ENCODE measurements at regions not wholly inside any gene's neighbourhood (a gene's known extent, or its start where the extent isn't known, plus 50 kb on each side); places are given as distances from the start of the nearest gene placed in this dataset.

GRCh38 chr7:24212073-24212472 lies 71.9 kb upstream of the NPY start:
- H3K9me3 Mint-ChIP-seq: no peaks in the 10 kb centered on the region
- no peak for DNase-seq (ENCODE audit: low spot score)
- peaks cover 10% of the 10 kb centered on the region for H3K27me3 Mint-ChIP-seq (ENCODE audit: low read depth)
- no peak overlapping the region for H3K27ac Mint-ChIP-seq
- no peaks in the 10 kb centered on the region for H3K4me1 Mint-ChIP-seq (ENCODE audit: low read depth)
- H3K36me3 Mint-ChIP-seq (ENCODE audit: low read depth): no peaks in the 10 kb centered on the region
- H3K4me3 Mint-ChIP-seq: no peak overlapping the region

- no peaks in the 10 kb centered on the region for H3K4me1 Mint-ChIP-seq (ENCODE audit: low read depth)
- no peak for DNase-seq (ENCODE audit: low spot score)
- peaks cover 6% of the 10 kb centered on the region for H3K27me3 Mint-ChIP-seq (ENCODE audit: low read depth)
- H3K36me3 Mint-ChIP-seq (ENCODE audit: low read depth): no peaks in the 10 kb centered on the region
- H3K27ac Mint-ChIP-seq: no peak overlapping the region
- no peak overlapping the region for H3K4me3 Mint-ChIP-seq
- no peaks in the 10 kb centered on the region for H3K9me3 Mint-ChIP-seq
These were observed 70.7 kb upstream of the NPY start for GRCh38 chr7:24213311-24213710.

- no peak for DNase-seq (ENCODE audit: low spot score)
- no peaks in the 10 kb centered on the region for H3K4me1 Mint-ChIP-seq (ENCODE audit: low read depth)
- no peaks in the 10 kb centered on the region for H3K9me3 Mint-ChIP-seq
These were observed 69.3 kb upstream of the NPY start for GRCh38 chr7:24214670-24215069.

GRCh38 chr7:24216576-24217125 lies 67.3 kb upstream of the NPY start:
- DNase-seq (ENCODE audit: low spot score): no peak

More at GRCh38 chr7:24214670-24215069, 69.3 kb upstream of the NPY start:
- Mint-ChIP-seq H3K36me3 (ENCODE audit: low read depth) (no peaks in the 10 kb centered on the region), H3K27me3 (ENCODE audit: low read depth) (peaks cover 6% of the 10 kb centered on the region), H3K27ac (no peak overlapping the region), H3K4me3 (no peak overlapping the region)

GRCh38 chr7:24221500-24221899 lies 62.5 kb upstream of the NPY start:
- Mint-ChIP-seq H3K27ac (no peak overlapping the region), H3K4me3 (no peak overlapping the region), H3K27me3 (ENCODE audit: low read depth) (peaks cover 27% of the 10 kb centered on the region), H3K9me3 (peaks cover 18% of the 10 kb centered on the region), H3K36me3 (ENCODE audit: low read depth) (no peaks in the 10 kb centered on the region), H3K4me1 (ENCODE audit: low read depth) (no peaks in the 10 kb centered on the region)
- no peak for DNase-seq (ENCODE audit: low spot score)

More at GRCh38 chr7:24216576-24217125, 67.3 kb upstream of the NPY start:
- Mint-ChIP-seq H3K4me1 (ENCODE audit: low read depth) (no peaks in the 10 kb centered on the region), H3K36me3 (ENCODE audit: low read depth) (no peaks in the 10 kb centered on the region), H3K27ac (no peak overlapping the region), H3K27me3 (ENCODE audit: low read depth) (peaks cover 8% of the 10 kb centered on the region), H3K4me3 (no peak overlapping the region), H3K9me3 (no peaks in the 10 kb centered on the region)

- H3K9me3 Mint-ChIP-seq: peaks cover 18% of the 10 kb centered on the region
- peaks cover 63% of the 10 kb centered on the region for H3K27me3 Mint-ChIP-seq (ENCODE audit: low read depth)
- peak overlapping the region; percentile 33 for H3K4me3 Mint-ChIP-seq
- no peaks in the 10 kb centered on the region for H3K36me3 Mint-ChIP-seq (ENCODE audit: low read depth)
- H3K27ac Mint-ChIP-seq: no peak overlapping the region
- no peak for DNase-seq (ENCODE audit: low spot score)
- H3K4me1 Mint-ChIP-seq (ENCODE audit: low read depth): peaks cover 17% of the 10 kb centered on the region
These were observed 56.9 kb upstream of the NPY start for GRCh38 chr7:24227068-24227467.

- no peaks in the 10 kb centered on the region for H3K36me3 Mint-ChIP-seq (ENCODE audit: low read depth)
- peaks cover 17% of the 10 kb centered on the region for H3K4me1 Mint-ChIP-seq (ENCODE audit: low read depth)
- peaks cover 62% of the 10 kb centered on the region for H3K27me3 Mint-ChIP-seq (ENCODE audit: low read depth)
- no peak overlapping the region for H3K27ac Mint-ChIP-seq
- peak; percentile 23 for DNase-seq (ENCODE audit: low spot score)
- H3K4me3 Mint-ChIP-seq: peak overlapping the region; percentile 33
- H3K9me3 Mint-ChIP-seq: peaks cover 15% of the 10 kb centered on the region
These were observed 56.2 kb upstream of the NPY start for GRCh38 chr7:24227603-24228359.

- H3K36me3 Mint-ChIP-seq (ENCODE audit: low read depth): no peaks in the 10 kb centered on the region
- H3K4me1 Mint-ChIP-seq (ENCODE audit: low read depth): peaks cover 17% of the 10 kb centered on the region
- DNase-seq (ENCODE audit: low spot score): no peak
- peaks cover 58% of the 10 kb centered on the region for H3K27me3 Mint-ChIP-seq (ENCODE audit: low read depth)
- H3K9me3 Mint-ChIP-seq: no peaks in the 10 kb centered on the region
- H3K4me3 Mint-ChIP-seq: no peak overlapping the region
- H3K27ac Mint-ChIP-seq: no peak overlapping the region
These were observed 54.3 kb upstream of the NPY start for GRCh38 chr7:24229481-24230226.

- peaks cover 60% of the 10 kb centered on the region for H3K27me3 Mint-ChIP-seq (ENCODE audit: low read depth)
- H3K9me3 Mint-ChIP-seq: no peaks in the 10 kb centered on the region
- DNase-seq (ENCODE audit: low spot score): no peak
- H3K4me3 Mint-ChIP-seq: no peak overlapping the region
- H3K27ac Mint-ChIP-seq: no peak overlapping the region
- H3K36me3 Mint-ChIP-seq (ENCODE audit: low read depth): no peaks in the 10 kb centered on the region
- H3K4me1 Mint-ChIP-seq (ENCODE audit: low read depth): peaks cover 17% of the 10 kb centered on the region
These were observed 52.5 kb upstream of the NPY start for GRCh38 chr7:24231493-24231892.

- Mint-ChIP-seq H3K4me1 (ENCODE audit: low read depth) (no peaks in the 10 kb centered on the region), H3K27me3 (ENCODE audit: low read depth) (peaks cover 48% of the 10 kb centered on the region), H3K36me3 (ENCODE audit: low read depth) (no peaks in the 10 kb centered on the region), H3K27ac (no peak overlapping the region), H3K4me3 (no peak overlapping the region), H3K9me3 (no peaks in the 10 kb centered on the region)
- DNase-seq (ENCODE audit: low spot score): no peak
These were observed 50.6 kb upstream of the NPY start for GRCh38 chr7:24233386-24233785.

Data from T-helper 2 cell treated with Interferon-gamma antibody and Interleukin-4, amounts not matched to agents 5 μg/mL and 100 μg/mL, for 36 hours (primary cell).